ENCODE measurements at regions not wholly inside any gene's neighbourhood (a gene's known extent, or its start where the extent isn't known, plus 50 kb on each side); places are given as distances from the start of the nearest gene placed in this dataset.
A peak's percentile ranks its signal among the peaks of the same experiment; 100 is the strongest.
"Not testable (repeated sequence)": the region's sequence is repeated elsewhere in the genome, so short reads cannot be mapped to it uniquely, and the experiment has no call there.

DNA sequence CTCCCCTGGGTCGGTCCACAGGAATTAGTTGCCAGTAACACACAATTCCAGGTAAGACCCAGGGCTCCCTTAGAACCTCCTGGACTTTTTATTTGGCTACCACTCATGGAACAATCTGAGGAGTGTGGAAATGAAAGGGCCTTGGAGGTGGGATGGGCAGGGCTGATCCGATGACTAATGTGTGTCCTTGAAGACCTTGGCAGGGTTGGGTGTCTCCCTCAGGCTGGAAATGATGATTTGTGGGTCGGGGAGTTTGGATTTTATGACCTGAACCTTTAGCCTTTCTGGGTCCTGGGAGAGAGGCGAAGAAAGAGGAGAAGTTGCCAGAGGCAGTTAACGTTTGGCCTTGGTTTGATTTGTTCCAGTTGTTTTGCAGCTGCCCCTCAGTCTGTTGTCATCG is 425.0 kb downstream of the MID1IP1 start:
- no peak for DNase-seq (ENCODE audit: low spot score)

DNA sequence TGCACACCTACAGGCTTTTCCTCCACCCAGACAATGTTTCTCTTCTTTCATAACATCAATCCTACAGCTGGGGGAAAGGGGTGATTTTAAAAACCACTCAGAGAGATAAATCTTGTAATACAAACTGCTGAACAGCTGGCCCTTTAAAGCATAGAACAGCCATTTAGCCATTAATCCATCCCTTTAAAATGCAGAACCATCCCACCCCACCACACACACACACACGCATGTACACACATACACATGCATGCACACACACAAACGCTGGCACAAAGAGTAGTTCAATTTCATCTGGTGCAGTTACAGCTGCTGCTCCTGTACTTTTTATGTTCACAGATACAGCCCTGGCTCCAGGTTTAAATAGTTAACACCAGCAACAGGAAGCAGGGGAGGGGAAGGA is 426.1 kb downstream of the MID1IP1 start:
- no peak for DNase-seq (ENCODE audit: low spot score)

DNA sequence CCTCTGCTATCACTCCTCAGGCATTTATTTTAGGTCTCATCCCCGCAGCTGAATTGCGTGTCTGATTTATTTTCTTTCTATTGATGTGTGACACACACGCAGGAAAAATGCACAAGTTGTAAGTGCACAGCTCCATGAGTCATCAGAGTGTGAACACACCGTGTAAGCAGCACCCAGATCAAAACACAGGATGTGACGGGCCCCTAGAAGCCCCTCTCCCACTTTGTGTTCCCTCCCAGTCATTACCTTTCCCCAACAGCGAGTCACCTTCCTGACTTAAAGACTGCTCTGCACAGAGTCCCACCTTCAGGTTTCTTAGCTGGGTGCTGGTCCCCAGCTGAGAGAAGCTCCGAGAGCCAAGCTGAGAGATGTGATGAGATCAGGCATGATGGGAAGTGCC is 436.7 kb downstream of the MID1IP1 start:
- no peak for DNase-seq (ENCODE audit: low spot score)

DNA sequence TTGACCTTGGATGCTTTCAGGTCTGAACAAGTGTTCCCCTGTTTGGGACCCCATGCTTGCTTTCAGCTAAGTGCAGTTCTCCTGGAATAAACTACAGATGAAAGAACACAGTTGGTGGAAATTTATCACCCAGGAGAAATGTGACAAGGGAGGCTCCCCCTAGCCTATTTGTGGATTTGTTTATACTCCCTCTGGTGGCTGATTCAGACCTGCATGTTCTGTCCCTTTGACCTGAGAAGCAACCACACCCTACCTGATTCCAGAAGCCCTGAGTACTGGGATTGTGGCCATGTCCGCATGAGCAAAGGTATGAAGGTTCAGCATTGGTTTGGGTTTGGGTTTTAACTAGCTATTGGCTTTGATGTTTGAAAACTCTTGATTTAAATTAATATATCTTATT is 440.9 kb downstream of the MID1IP1 start:
- peak; percentile 39 for DNase-seq (ENCODE audit: low spot score)

DNA sequence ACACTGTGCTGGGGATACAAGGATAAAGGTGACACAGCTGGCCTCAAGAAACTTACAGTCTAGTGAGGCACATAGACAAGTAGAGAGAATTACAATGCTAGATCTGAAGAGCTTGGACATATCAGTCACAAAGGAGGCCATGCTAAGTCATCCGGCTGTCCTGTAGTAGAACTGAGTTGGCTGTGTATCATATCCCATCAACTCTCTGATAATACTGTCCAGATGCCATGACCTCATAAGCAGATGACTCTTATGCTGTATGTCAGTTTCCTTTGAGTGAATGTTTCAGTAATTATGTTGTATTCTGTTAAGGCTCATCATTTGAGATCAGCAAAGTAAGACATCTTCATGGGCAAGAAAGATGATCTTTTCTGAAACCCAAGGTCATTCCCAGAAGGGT is 442.9 kb downstream of the MID1IP1 start:
- no peak for DNase-seq (ENCODE audit: low spot score)

DNA sequence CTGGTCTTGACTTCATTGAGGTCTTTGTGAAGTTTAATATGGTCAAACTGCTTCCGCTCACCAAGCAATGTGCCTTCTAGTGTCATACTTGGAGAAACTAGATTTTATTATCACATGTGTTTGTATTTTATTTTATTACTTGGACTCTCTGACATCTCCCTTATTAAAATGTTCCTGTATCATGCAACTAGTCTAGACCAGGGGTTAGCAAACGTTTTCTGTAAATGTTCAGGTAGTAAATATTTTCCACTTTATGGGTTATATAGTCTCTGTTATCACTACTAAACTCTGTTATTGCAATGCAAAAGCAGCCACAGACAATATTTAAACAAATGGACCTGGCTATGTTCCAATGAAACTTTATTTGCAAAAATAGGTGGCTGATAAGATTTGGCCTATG is 443.8 kb downstream of the MID1IP1 start:
- no peak for DNase-seq (ENCODE audit: low spot score)

DNA sequence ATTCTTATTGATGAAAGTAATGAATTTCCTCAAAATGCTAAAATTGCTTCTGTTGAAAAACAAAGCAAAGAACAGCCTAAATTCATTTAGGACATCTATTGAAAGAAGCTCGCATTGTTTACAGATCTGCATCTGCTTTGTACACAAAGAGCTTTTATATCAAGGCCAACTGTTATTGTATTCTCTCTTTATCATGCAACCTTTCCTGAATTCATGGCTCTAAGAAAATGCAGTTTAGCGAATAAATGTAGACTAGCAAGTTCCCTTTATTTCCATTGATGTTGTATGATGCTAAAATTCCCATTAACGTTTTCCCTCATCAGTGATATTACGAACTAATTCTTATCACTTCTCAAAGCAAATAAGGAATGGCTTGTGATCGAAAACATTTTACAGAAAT is 446.3 kb downstream of the MID1IP1 start:
- no peak for DNase-seq (ENCODE audit: low spot score)

DNA sequence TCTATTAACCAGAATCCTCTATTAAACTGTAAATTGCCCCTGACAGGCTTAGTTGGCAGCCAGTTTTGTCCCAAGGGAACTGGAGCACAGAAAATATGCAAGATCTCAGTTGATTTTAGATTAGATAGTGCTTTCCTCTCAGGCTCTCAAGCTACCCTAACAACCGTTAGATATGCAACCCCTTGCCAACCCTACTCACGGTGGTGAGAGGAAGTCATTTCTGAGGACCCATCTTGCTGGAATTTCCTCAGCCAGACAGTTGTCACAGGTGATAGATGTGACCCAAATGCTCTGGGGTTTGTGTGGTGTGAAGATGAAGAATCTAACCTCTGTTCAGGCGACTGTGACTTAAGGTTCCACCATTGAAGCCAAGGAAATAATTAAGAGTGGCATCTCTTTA is 447.1 kb downstream of the MID1IP1 start:
- DNase-seq (ENCODE audit: low spot score), result no peak

DNA sequence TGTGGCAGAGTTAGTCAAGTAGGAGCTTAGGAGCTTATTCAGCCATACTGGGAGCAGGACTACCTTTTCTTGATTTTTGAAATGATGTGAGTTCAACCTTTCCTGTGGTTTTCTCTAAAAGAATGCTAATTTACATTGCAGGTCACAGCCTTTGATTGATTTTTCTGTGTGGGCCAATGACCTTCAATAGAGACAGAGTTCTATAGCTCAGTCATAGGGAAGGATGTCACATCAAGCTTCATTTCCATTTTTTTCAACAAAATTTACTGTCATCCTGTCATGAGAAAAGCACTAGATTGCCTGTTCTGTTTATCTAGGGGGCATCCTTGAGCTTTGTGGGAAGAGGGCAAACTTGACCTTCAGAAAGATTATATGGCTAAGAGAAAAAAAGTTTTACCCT is 448.7 kb downstream of the MID1IP1 start:
- no peak for DNase-seq (ENCODE audit: low spot score)

DNA sequence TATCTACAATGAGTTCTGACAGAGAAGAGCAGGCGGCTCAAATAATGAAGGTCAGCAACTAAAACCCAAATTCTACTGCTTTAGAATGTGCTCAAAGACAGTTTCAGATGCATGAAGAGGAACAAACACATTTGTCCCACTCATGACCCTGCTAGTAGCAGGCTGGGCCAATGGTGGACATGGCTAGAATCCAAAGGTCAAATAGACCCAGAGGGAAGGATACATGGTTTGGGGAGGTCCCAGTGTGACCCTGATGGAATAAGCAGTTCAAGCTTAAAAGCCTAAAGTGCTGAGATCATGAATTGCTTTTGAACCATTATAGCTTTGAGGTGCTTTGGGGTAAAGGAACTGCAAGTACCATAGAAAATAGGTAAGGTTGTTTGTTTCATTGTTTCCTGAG is 450.7 kb downstream of the MID1IP1 start:
- no peak for DNase-seq (ENCODE audit: low spot score)

DNA sequence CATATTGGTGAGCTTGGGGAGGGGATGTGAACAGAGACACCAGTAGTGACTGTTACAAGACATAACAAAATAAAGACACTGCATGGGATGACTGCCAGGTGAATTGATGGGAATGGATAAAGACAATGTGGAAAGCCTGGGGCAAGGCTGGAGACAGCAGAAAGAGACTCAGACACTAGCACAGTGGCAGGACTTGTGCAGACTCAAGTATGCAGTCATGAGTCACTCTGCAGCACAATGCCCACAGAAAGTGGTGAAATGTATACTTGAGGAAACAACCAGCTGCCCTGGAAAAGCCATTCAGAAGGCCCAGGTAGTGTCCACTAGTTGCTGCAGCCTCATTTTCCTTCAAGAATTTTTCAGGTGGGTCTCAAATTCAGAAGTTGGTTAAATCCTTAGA is 452.3 kb downstream of the MID1IP1 start:
- DNase-seq (ENCODE audit: low spot score), result no peak

DNA sequence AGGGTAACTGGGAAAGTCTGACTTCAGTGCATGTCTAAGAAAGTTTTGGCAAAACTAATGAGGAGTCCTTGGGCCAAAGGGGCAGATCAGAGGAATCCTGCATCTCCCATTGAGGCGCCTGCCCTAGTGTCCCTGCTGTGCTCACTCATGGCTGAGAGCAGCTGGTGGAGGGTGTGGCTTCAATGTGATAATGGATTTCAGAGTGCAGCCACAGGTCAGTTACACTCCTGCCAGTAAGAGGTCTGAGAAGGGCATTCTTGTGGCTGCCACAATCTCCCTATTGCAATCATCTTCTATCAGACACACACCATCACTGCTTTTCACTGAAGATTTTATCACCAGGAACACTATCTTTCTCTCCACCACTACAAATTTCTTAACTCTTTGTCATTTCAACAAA is 457.1 kb downstream of the MID1IP1 start:
- DNase-seq (ENCODE audit: low spot score), result no peak

DNA sequence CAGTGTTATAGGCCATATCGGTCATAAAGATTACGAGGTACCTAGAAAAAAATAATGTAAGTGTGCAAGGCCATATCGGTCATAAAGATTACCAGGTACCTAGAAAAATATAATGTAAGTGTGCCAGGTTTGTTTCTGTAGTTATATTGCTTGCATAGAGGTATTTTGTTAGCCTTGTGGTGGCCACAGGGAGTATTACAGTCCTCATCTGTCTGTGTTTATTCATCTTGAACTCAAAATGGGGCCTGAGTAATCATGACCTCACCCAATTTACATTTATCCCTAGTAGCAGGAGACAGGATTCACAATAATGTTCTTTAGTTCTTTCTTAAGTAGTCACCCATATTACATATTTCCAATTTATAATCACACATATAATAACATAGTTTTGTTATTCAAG is 459.7 kb downstream of the MID1IP1 start:
- no peak for DNase-seq (ENCODE audit: low spot score)

DNA sequence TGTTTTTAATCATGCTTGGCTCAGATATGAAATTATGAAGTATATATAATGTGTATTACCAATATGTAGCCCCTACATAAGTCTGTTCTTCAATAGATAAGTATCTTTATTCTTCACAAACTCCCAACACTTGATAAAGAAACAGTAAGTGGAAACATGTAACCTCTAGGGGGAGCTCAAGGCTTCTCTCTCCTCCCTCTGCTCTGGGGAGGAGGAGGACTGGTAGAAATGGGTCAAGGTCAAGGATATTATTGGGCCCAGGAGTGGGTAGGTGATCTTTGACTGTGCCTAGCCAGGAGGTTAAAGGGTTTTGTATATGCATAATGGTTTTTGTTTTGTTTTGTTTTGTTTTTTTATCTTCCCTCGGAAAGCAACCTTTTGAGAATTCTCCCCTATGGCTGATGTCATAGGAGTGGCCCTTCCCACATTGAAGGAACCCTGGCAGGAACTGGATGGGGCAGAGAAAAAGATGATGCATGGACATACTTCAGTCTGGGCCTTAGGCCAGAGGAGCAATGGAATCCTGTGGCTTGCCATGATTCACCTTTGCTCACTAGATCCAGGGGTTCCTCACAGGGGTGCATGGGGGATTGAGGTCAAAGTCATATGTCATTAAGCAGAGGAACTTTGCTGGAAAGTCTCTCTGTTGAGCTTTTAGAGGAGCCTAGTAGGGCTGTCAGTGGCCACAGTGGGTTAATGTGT is 460.3 kb downstream of the MID1IP1 start:
- DNase-seq (ENCODE audit: low spot score), result peak; percentile 30

DNA sequence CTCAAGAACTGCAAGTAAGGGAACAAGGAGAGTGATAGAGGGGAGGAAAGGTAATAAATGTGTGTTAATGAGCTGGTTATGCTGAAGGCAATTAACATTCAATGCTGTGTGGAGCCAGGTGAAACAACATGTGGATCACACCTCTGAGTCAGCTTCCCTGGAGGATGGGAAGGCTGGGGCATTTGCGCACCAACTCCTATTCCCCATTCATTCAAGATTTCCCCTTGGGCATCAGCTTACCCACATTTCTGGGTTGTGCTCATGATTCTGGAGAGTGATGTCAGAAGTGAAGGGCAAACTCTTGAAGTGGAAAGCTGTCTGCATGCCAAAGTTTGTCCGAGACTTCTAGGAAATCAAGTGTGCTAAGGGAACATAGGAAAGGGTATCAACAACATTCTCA is 461.4 kb downstream of the MID1IP1 start:
- DNase-seq (ENCODE audit: low spot score), result no peak

DNA sequence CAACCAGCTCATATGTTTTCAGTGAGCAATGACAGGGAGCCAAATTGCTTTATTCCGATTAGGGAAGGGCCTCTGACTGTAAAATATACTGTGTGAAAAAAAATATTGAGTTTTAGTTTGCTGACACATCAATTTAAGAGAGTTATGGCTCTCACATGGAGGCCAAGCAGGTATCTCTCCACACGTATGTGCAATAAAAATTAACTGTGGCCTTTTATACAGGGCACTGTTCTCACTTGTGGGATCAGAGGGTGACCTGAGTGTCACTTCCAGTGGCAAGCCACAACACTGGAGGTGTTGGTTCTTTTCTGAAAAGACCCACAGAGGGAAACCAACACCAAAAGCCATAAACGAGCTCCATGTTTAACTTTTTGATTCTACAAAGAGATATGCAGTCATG is 462.8 kb downstream of the MID1IP1 start:
- no peak for DNase-seq (ENCODE audit: low spot score)

DNA sequence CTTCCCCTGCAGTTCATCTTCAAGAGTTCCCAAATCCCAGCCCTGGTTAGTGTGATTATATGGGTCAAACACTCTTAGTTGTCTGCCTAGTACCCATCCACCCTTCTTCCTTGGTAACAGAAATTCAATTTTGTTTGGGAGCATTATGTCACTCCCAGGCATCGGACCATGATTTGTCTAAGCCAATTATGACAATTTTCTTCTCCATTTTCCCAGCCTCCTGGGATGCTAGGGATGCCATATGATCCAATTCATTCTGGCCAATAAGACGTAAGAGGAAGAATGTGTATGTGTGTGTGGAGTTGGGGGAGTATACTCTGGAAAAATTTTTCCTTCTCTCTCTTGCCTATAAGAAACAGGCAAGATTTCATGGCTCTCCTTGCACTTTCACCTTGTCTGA is 465.9 kb downstream of the MID1IP1 start:
- DNase-seq (ENCODE audit: low spot score), result no peak

DNA sequence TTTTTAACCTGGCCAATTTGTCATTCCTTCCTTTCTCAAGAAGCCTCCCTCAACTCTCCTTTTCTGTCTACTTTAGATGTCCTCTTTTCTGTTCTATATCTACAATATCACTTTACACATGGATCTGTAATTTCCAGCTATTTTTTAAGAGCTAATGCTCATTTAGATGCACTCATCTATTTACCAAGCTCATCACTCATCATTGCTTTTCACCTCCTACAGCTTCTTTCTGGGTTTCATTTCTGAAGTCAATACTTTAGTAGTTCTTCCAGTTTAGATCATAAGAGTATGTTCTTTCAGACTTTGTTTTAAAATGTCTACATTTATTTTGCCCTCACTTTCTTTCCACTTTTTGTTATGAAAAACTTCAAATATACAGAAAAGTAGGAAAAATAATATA is 466.9 kb downstream of the MID1IP1 start:
- no peak for DNase-seq (ENCODE audit: low spot score)

DNA sequence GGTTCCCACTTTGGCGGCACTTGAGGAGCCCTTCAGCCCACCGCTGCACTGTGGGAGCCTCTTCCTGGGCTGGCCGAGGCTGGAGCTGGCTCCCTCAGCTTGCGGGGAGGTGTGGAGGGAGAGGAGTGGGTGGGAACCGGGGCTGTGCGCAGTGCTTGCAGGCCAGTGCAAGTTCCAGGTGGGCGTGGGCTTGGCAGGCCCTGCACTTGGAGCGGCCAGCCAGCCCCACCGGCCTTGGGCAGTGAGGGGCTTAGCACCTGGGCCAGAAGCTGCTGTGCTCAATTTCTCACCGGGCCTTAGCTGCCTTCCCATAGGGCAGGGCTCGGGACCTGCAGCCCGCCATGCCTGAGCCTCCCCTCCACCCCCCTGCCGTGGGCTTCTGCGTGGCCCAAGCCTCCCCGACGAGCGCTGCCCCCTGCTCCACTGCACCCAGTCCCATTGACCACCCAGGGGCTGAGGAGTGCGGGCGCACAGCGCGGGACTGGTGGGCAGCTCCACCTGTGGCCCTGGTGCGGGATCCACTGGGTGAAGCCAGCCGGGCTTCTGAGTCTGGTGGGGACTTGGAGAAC is 474.3 kb downstream of the MID1IP1 start:
- no peak for DNase-seq (ENCODE audit: low spot score)

DNA sequence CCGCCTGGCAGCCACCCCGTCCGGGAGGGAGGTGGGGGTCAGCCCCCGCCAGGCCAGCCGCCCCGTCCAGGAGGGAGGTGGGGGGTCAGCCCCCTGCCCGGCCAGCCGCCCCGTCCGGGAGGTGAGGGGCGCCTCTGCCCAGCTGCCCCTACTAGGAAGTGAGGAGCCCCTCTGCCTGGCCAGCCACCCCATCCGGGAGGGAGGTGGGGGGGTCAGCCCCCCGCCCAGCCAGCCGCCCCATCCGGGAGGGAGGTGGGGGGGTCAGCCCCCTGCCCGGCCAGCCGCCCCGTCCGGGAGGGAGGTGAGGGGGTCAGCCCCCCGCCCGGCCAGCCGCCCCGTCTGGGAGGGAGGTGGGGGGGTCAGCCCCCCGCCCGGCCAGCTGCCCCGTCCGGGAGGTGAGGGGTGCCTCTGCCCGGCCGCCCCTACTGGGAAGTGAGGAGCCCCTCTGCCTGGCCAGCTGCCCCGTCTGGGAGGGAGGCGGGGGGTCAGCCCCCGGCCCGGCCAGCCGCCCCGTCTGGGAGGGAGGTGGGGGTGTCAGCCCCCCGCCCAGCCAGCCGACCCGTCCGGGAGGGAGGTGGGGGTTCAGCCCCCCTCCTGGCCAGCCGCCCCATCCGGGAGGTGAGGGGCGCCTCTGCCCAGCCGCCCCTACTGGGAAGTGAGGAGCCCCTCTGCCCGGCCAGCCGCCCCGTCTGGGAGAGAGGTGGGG is 476.6 kb downstream of the MID1IP1 start:
- DNase-seq (ENCODE audit: low spot score), result not testable (repeated sequence)

DNA sequence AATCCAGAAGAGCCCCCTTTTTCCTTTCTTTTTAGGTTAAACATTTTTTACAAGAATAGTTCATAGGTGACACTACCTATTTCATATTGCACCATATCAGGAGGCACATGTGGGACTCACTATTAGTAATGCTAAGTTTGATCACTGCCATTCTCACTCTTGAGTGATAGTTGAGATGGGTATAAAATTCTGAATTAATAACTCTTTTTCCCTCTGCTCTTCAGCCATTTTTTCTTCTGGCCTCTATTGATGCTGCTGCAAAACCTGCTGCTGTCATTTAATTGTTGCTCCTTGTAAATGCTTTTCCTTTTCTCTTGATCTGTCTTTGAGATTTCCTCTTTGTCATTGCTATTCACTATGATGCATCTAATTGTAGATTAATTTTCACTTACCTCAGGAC is 482.0 kb downstream of the MID1IP1 start:
- no peak for DNase-seq (ENCODE audit: low spot score)

DNA sequence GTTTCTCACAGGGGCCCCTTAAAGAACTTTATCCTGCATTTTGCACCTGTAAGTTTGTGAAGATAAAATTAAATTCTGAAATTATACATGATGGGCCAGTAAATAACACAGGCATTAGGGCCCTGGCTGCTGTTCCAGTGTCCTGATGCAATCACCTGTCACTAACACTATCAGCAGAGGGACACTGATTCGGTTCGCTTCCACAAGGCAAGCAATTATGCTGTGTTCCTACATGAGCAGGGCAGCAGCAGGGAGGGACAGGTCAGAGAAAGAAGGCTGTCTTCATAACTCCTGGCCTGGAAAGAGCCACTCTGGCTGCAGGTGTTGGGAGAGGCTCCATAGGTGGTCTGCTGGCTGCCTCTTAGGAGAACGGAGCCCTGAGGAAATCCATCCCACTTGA is 487.3 kb downstream of the MID1IP1 start:
- DNase-seq (ENCODE audit: low spot score), result no peak

DNA sequence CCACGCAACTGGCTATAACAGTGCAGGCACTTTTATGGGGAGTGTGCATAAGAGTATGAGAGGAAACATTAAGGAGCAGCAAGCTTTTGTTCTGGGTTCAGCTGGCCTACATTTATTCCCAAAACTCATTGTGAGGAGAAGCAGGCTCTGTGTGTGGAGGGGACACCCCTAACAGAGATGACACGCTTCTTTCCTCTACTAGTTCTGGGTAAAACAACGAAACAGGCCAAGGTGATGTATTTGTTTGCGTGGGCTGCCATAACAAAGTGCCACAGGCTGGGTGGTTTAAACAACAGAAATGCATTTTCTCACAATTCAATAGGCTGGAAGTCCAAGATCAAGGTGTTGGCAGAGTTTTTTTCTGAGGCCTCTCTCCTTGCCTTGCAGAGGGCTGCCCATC is 488.6 kb downstream of the MID1IP1 start:
- DNase-seq (ENCODE audit: low spot score), result no peak

DNA sequence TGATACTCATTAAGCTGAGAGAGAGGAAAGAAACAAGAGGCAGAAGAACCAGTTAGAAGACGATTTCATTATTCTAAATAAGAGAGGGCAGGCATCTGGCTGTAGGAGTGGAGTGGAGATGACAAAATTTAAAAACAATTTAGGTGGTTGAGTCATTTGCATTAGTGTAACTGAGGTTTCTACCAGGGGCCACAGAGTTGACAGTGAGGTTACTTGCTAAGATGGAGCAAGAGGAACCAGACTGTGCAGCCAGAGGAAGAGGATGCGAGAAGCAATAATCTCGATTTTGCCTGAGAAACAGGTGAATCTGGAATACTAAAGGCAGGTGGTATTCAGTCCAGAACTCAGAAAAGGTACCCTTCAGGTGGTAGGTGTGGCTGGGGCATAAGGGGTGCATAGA is 491.9 kb downstream of the MID1IP1 start:
- DNase-seq (ENCODE audit: low spot score), result no peak

Data from D341Med (cell line).